Sigmoid colon (tissue), 6 donors: ENCODE measurements at regions not wholly inside any gene's neighbourhood (a gene's known extent, or its start where the extent isn't known, plus 50 kb on each side); places are given as distances from the start of the nearest gene placed in this dataset.

Experiments
- DNase-seq: peaks from one replicate; pipeline ENCODE4 v3.0.0-alpha.2; 2019
- H3K27ac ChIP-seq, 4 donors: fragments of 200-600 bp; sonication (generic); one replicate each; pipeline ENCODE4 v1.5.1; 2016 to 2019; ENCODE audit warnings: mild to moderate bottlenecking in 1 of 4
- H3K27me3 ChIP-seq, 3 donors: fragments of 200-600 bp; sonication (generic); one replicate each; pipeline ENCODE4 v1.5.1; 2019; ENCODE audit warnings: mild to moderate bottlenecking in 1 of 3
- H3K36me3 ChIP-seq, 4 donors: fragments of 200-600 bp; sonication (generic); one replicate each; pipeline ENCODE4 v1.5.1; 2016 to 2019
- H3K4me1 ChIP-seq, 4 donors: fragments of 200-600 bp; sonication (generic); one replicate each; pipeline ENCODE4 v1.5.1; 2017 to 2019
- H3K4me3 ChIP-seq, 4 donors: fragments of 200-600 bp; sonication (generic); one replicate each; pipeline ENCODE4 v1.5.1; 2017 to 2019; ENCODE audit warnings: mild to moderate bottlenecking in 2 of 4, moderate library complexity in 1 of 4
- H3K9me3 ChIP-seq, 4 donors: fragments of 200-600 bp in 3 of 4; sonication (generic) in 3 of 4; one replicate each; pipeline versions ENCODE4 v1.5.1 to v1.6.1; 2013 to 2019
- EP300 ChIP-seq, 4 donors: sonication (generic); formaldehyde crosslinking; IDR thresholded peaks; one replicate each; pipeline ENCODE4 v1.6.1; 2017; ENCODE audit warnings: antibody characterized with exemption in 4 of 4
- POLR2A ChIP-seq, 2 donors: fragments of 450-650 bp; IDR thresholded peaks; one replicate each; pipeline ENCODE4 v1.6.1; 2016; ENCODE audit warnings: antibody characterized with exemption in 2 of 2, mild to moderate bottlenecking in 2 of 2, moderate library complexity in 2 of 2
- POLR2AphosphoS5 ChIP-seq, 4 donors: sonication (generic); formaldehyde crosslinking; IDR thresholded peaks; one replicate each; pipeline ENCODE4 v1.6.1; 2017; ENCODE audit warnings: antibody characterized with exemption in 4 of 4
- WGBS, 2 donors: extraction: QIAGEN DNeasy Blood & Tissue Kit; methylation state at CpG; one replicate each; pipeline ENCODE4 v1.1.7; 2013; 5-methylcytosine and 5-hydroxymethylcytosine counted together
- intact Hi-C: fragments of 100-400 bp; cut with DNase I; formaldehyde crosslinking; loops from one replicate; pipeline ENCODE4 v1.15.1; 2023
- TF ChIP-seq, protein P1 (sequence below), 4 experiments: fragments of 450-650 bp in 3 of 4; fragments of 200-600 bp in 1 of 4; IDR thresholded peaks; one replicate each; pipeline ENCODE4 v1.5.1; 2016 to 2019; ENCODE audit warnings: antibody characterized with exemption in 4 of 4, mild to moderate bottlenecking in 3 of 4, moderate library complexity in 2 of 4
- donor health status: healthy with polysubstance abuse.
- donor health status: healthy.

DNA sequence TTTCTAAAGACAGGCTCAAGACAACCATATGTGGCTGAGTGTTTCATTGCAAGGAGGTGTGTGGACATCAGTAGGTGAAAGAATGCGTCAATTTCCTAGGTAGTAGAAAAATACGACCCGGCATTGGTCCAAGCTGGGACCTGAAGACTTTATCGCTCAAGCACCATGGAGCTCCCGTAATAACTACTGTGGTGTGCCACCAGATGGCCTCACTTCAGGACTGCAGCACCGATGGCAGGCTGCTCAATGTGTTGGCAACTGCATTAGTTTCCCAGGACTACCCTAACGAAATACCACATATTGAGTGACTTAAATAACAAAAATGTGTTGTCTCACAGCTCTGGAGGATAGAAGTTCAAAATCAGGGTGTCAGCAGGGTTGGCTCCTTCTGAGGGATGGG lies 72.4 kb upstream of the FAT3 start:
- Histone ChIP-seq H3K36me3 (no peaks in the 10 kb centered on the region), H3K27me3 (no peaks in the 10 kb centered on the region), H3K9me3 (no peaks in the 10 kb centered on the region), H3K4me1 (no peaks in the 10 kb centered on the region), H3K4me3 (no peak overlapping the region), H3K27ac (no peak overlapping the region)
- intact Hi-C loops, result no loop called here
- TF ChIP-seq POLR2AphosphoS5 (IDR thresholded peaks at IDR 0.05) (no peak), POLR2A (IDR thresholded peaks at IDR 0.05) (no peak), EP300 (IDR thresholded peaks at IDR 0.05) (no peak)
- TF ChIP-seq, protein P1, sequence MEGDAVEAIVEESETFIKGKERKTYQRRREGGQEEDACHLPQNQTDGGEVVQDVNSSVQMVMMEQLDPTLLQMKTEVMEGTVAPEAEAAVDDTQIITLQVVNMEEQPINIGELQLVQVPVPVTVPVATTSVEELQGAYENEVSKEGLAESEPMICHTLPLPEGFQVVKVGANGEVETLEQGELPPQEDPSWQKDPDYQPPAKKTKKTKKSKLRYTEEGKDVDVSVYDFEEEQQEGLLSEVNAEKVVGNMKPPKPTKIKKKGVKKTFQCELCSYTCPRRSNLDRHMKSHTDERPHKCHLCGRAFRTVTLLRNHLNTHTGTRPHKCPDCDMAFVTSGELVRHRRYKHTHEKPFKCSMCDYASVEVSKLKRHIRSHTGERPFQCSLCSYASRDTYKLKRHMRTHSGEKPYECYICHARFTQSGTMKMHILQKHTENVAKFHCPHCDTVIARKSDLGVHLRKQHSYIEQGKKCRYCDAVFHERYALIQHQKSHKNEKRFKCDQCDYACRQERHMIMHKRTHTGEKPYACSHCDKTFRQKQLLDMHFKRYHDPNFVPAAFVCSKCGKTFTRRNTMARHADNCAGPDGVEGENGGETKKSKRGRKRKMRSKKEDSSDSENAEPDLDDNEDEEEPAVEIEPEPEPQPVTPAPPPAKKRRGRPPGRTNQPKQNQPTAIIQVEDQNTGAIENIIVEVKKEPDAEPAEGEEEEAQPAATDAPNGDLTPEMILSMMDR (IDR thresholded peaks at IDR 0.05), result no peak
- WGBS, 2 donors, result 79 to 80% methylated on average over 7 of the region's 7 CpGs
- DNase-seq, result no peak

DNA sequence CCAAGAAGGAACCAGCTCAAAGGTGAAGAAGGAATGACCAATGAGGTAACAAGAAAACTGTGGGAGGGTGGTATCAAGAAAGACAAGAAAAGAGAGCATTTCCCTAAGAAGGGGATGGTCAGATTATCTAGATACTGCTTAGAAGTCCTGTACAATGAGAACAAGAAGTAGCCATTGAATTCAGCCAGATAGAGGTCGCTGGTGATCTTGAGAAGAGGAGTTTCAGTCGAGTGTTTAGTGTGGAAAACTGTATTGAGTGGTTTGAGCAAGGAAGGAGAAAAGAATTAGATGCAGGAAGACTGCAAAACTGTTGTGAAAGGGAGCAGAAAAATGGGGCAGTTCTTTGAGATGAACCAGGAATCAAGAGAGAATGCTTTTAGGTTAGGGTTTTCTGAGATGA lies 74.6 kb upstream of the FAT3 start:
- no peaks in the 10 kb centered on the region for H3K27me3 ChIP-seq
- H3K27ac ChIP-seq, result no peak overlapping the region
- WGBS, 2 donors, result 37 to 40% methylated on average over 2 of the region's 2 CpGs
- no peaks in the 10 kb centered on the region for H3K4me1 ChIP-seq
- H3K36me3 ChIP-seq, result no peaks in the 10 kb centered on the region
- intact Hi-C loops, result no loop called here
- H3K9me3 ChIP-seq, result no peaks in the 10 kb centered on the region
- TF ChIP-seq EP300 (IDR thresholded peaks at IDR 0.05), result no peak
- TF ChIP-seq, protein P1 (IDR thresholded peaks at IDR 0.05), result no peak
- TF ChIP-seq POLR2AphosphoS5 (IDR thresholded peaks at IDR 0.05), result no peak
- no peak for TF ChIP-seq POLR2A (IDR thresholded peaks at IDR 0.05)
- no peak for DNase-seq
- no peak overlapping the region for H3K4me3 ChIP-seq

DNA sequence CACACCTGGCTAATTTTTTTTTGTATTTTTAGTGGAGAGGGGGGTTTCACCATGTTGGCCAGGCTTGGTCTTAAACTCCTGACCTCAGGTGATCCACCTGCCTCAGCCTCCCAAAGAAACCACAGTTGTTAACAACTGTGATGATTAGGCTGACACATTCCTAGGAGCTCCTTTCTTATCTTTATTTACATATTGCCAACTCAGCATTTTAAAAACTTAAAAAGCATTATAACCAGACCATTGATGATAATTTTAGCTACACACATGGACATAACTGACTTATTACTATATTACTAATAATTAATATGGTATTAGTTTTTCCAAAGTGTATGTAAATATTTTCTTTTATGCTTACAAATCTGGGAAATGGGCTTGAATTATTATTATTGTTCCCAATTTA lies 82.9 kb upstream of the FAT3 start:
- Histone ChIP-seq H3K9me3 (no peaks in the 10 kb centered on the region), H3K36me3 (no peaks in the 10 kb centered on the region), H3K27ac (no peak overlapping the region), H3K4me1 (peaks cover 0 to 11% (median 7%) of the 10 kb centered on the region in 4 donors), H3K4me3 (no peak overlapping the region), H3K27me3 (no peaks in the 10 kb centered on the region)
- no peak for TF ChIP-seq POLR2AphosphoS5 (IDR thresholded peaks at IDR 0.05)
- intact Hi-C loops, result no loop called here
- DNase-seq, result no peak

DNA sequence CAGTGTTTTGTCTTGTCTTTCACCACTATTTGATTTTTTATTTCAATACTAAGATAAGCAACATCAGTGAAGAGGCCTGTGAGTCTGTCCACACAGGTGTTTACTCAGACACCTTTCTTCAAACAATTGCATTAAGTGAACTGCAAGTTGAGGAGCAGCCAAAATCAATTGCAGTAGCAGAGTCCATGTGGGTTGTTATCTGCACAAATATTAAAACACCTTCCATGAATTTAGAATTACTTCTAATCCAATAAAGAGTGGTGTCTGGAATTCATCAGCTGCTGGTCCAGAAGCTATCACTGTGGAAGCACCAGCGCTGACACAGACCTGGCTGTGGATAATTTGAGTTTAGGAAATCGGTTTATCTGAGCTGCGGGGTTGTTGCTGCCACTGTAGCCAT lies 83.5 kb upstream of the FAT3 start:
- Histone ChIP-seq H3K4me1 (peaks cover 0 to 13% (median 10%) of the 10 kb centered on the region in 4 donors), H3K9me3 (no peaks in the 10 kb centered on the region), H3K4me3 (no peak overlapping the region), H3K36me3 (no peaks in the 10 kb centered on the region), H3K27ac (no peak overlapping the region), H3K27me3 (no peaks in the 10 kb centered on the region)
- intact Hi-C loops, result no loop called here
- no peak for DNase-seq
- 85 to 87% methylated on average over 3 of the region's 3 CpGs for WGBS, 2 donors
- TF ChIP-seq POLR2A (IDR thresholded peaks at IDR 0.05) (no peak), POLR2AphosphoS5 (IDR thresholded peaks at IDR 0.05) (no peak), EP300 (IDR thresholded peaks at IDR 0.05) (no peak)
- TF ChIP-seq, protein P1 (IDR thresholded peaks at IDR 0.05), result no peak

DNA sequence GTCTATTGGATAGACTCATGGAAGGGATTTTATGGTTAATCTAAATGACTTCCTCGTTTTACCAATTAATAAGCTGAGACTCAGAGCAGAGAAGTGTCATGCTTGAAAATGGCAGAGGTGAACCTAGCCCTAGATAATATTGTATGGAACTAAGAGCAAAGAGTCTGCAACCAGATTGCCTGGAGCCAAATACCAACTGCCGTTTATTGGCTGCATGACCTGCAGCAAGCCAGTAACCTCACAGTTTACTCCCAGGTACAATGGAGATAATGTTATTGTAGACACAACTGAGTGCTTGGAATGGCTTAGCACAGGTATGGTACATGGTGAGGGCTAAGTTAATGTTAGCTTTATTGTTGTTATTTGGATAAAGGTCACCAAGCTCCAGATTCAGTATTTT lies 84.6 kb upstream of the FAT3 start:
- Histone ChIP-seq H3K36me3 (no peaks in the 10 kb centered on the region), H3K27ac (no peak overlapping the region), H3K9me3 (no peaks in the 10 kb centered on the region), H3K4me3 (no peak overlapping the region), H3K4me1 (peaks cover 0 to 13% (median 10%) of the 10 kb centered on the region in 4 donors), H3K27me3 (no peaks in the 10 kb centered on the region)
- 59 to 75% methylated on average over 2 of the region's 2 CpGs for WGBS, 2 donors
- TF ChIP-seq EP300 (IDR thresholded peaks at IDR 0.05), result no peak
- TF ChIP-seq POLR2A (IDR thresholded peaks at IDR 0.05), result no peak
- TF ChIP-seq POLR2AphosphoS5 (IDR thresholded peaks at IDR 0.05), result no peak
- TF ChIP-seq, protein P1 (IDR thresholded peaks at IDR 0.05), result no peak
- intact Hi-C loops, result no loop called here
- DNase-seq, result no peak
